ENCODE measurements at regions not wholly inside any gene's neighbourhood (a gene's known extent, or its start where the extent isn't known, plus 50 kb on each side); places are given as distances from the start of the nearest gene placed in this dataset.
"Not testable (repeated sequence)": the region's sequence is repeated elsewhere in the genome, so short reads cannot be mapped to it uniquely, and the experiment has no call there.

- DNase-seq (ENCODE audit: low spot score), result no peak
Observed at GRCh38 chr2:144011098-144011497, 508.8 kb downstream of the ZEB2 start.

GRCh38 chr2:144010096-144010836 lies 509.7 kb downstream of the ZEB2 start:
- DNase-seq (ENCODE audit: low spot score), result no peak

GRCh38 chr2:144006139-144006538 lies 513.8 kb downstream of the ZEB2 start:
- DNase-seq (ENCODE audit: low spot score), result peak; percentile 36

GRCh38 chr2:144004742-144005141 lies 515.2 kb downstream of the ZEB2 start:
- peak; percentile 53 for DNase-seq (ENCODE audit: low spot score)

- no peak for DNase-seq (ENCODE audit: low spot score)
Observed at GRCh38 chr2:144003460-144004075, 516.4 kb downstream of the ZEB2 start.

GRCh38 chr2:143996974-143997373 lies 522.9 kb downstream of the ZEB2 start:
- DNase-seq (ENCODE audit: low spot score), result no peak

GRCh38 chr2:143994961-143995360 lies 525.0 kb downstream of the ZEB2 start:
- no peak for DNase-seq (ENCODE audit: low spot score)

GRCh38 chr2:143991596-143991995 lies 528.3 kb downstream of the ZEB2 start:
- DNase-seq (ENCODE audit: low spot score), result not testable (repeated sequence)

- no peak for DNase-seq (ENCODE audit: low spot score)
Observed at GRCh38 chr2:143988082-143988481, 531.8 kb downstream of the ZEB2 start.

GRCh38 chr2:143981428-143981827 lies 538.5 kb downstream of the ZEB2 start:
- no peak for DNase-seq (ENCODE audit: low spot score)

GRCh38 chr2:143977356-143977755 lies 542.6 kb downstream of the ZEB2 start:
- DNase-seq (ENCODE audit: low spot score), result no peak

GRCh38 chr2:143975216-143975615 lies 544.7 kb downstream of the ZEB2 start:
- no peak for DNase-seq (ENCODE audit: low spot score)

- no peak for DNase-seq (ENCODE audit: low spot score)
Observed at GRCh38 chr2:143974262-143974661, 545.7 kb downstream of the ZEB2 start.

- no peak for DNase-seq (ENCODE audit: low spot score)
Observed at GRCh38 chr2:143968860-143969259, 551.1 kb downstream of the ZEB2 start.

GRCh38 chr2:143968360-143968759 lies 551.6 kb downstream of the ZEB2 start:
- no peak for DNase-seq (ENCODE audit: low spot score)

GRCh38 chr2:143965493-143966164 lies 554.3 kb downstream of the ZEB2 start:
- DNase-seq (ENCODE audit: low spot score), result no peak

GRCh38 chr2:143964891-143965290 lies 555.0 kb downstream of the ZEB2 start:
- DNase-seq (ENCODE audit: low spot score), result no peak

- DNase-seq (ENCODE audit: low spot score), result no peak
Observed at GRCh38 chr2:143960177-143960576, 559.7 kb downstream of the ZEB2 start.

GRCh38 chr2:143957321-143957720 lies 562.6 kb downstream of the ZEB2 start:
- DNase-seq (ENCODE audit: low spot score), result no peak

- DNase-seq (ENCODE audit: low spot score), result no peak
Observed at GRCh38 chr2:143955401-143956065, 564.4 kb downstream of the ZEB2 start.

- DNase-seq (ENCODE audit: low spot score), result no peak
Observed at GRCh38 chr2:143954844-143955243, 565.1 kb downstream of the ZEB2 start.

- no peak for DNase-seq (ENCODE audit: low spot score)
Observed at GRCh38 chr2:143954186-143954585, 565.7 kb downstream of the ZEB2 start.
